ENCODE measurements at regions not wholly inside any gene's neighbourhood (a gene's known extent, or its start where the extent isn't known, plus 50 kb on each side); places are given as distances from the start of the nearest gene placed in this dataset.

- Histone ChIP-seq H3K4me3 (ENCODE audit: low read depth, low read length) (no peak overlapping the region), H3K9ac (ENCODE audit: low read length) (no peak overlapping the region), H2BK12ac (ENCODE audit: low read length) (peak overlapping the region; percentile 84), H4K91ac (ENCODE audit: low read depth, low read length) (peak overlapping the region; percentile 96), H2AK5ac (ENCODE audit: low read length) (peak overlapping the region; percentile 35), H2AFZ (ENCODE audit: insufficient read depth, low read length, poor library complexity) (peak overlapping the region; percentile 49), H3K23ac (ENCODE audit: low read length) (no peak overlapping the region), H3K4me2 (ENCODE audit: low read length) (peak overlapping the region; percentile 44), H4K12ac (ENCODE audit: low read depth, low read length) (peak overlapping the region; percentile 64), H2BK120ac (ENCODE audit: insufficient read depth, low read length, poor library complexity) (peak overlapping the region; percentile 98), H3K79me2 (ENCODE audit: control insufficient read depth, insufficient read depth, low read length, poor library complexity) (peaks cover 2% of the 10 kb centered on the region), H3K14ac (ENCODE audit: low read length) (peak overlapping the region; percentile 86), H3K4ac (ENCODE audit: low read depth, low read length) (peak overlapping the region; percentile 85), H3K27ac (ENCODE audit: low read depth, low read length) (peak overlapping the region; percentile 97), H3K9me3 (ENCODE audit: insufficient read depth, low read depth, low read length) (no peaks in the 10 kb centered on the region), H3K4me1 (ENCODE audit: control insufficient read depth in 1 of 2, insufficient read depth in 2 of 2, low read length in 2 of 2) (peaks cover 3 to 23% of the 10 kb centered on the region in 2 experiments), H4K8ac (ENCODE audit: low read depth, low read length) (peak overlapping the region; percentile 87), H3K18ac (ENCODE audit: low read length) (peak overlapping the region; percentile 95), H3K36me3 (ENCODE audit: control insufficient read depth in 1 of 2, insufficient read depth in 2 of 2, low read length in 2 of 2) (peaks cover 0 to 3% of the 10 kb centered on the region in 2 experiments), H2BK5ac (ENCODE audit: low read depth, low read length, poor library complexity) (peak overlapping the region; percentile 99), H3K27me3 (ENCODE audit: insufficient read depth, low read length) (no peaks in the 10 kb centered on the region), H3K79me1 (ENCODE audit: low read length) (peaks cover 26% of the 10 kb centered on the region)
- peak; percentile 90 to 96 for DNase-seq
- no CpG with 5 or more reads among the region's 6 CpGs for WGBS (ENCODE audit: extremely low coverage, insufficient coverage, insufficient read length)
Observed at GRCh38 chrX:63434665-63435064, 83.5 kb upstream of the SPIN4 start.

GRCh38 chrX:63434206-63434605, 83.1 kb upstream of the SPIN4 start:
- H3K4ac ChIP-seq (ENCODE audit: low read depth, low read length), result peak overlapping the region; percentile 85
- H4K8ac ChIP-seq (ENCODE audit: low read depth, low read length), result peak overlapping the region; percentile 87
- peak overlapping the region; percentile 64 for H4K12ac ChIP-seq (ENCODE audit: low read depth, low read length)
- H2BK12ac ChIP-seq (ENCODE audit: low read length), result peak overlapping the region; percentile 84
- no peak overlapping the region for H3K23ac ChIP-seq (ENCODE audit: low read length)
- WGBS (ENCODE audit: extremely low coverage, insufficient coverage, insufficient read length), result no CpG with 5 or more reads among the region's 10 CpGs
- H3K4me2 ChIP-seq (ENCODE audit: low read length), result peak overlapping the region; percentile 44
- peak overlapping the region; percentile 86 for H3K14ac ChIP-seq (ENCODE audit: low read length)
- H3K79me2 ChIP-seq (ENCODE audit: control insufficient read depth, insufficient read depth, low read length, poor library complexity), result peaks cover 2% of the 10 kb centered on the region
- peaks cover 3 to 23% of the 10 kb centered on the region in 2 experiments for H3K4me1 ChIP-seq (ENCODE audit: control insufficient read depth in 1 of 2, insufficient read depth in 2 of 2, low read length in 2 of 2)
- peak overlapping the region; percentile 35 for H2AK5ac ChIP-seq (ENCODE audit: low read length)
- peak overlapping the region; percentile 49 for H2AFZ ChIP-seq (ENCODE audit: insufficient read depth, low read length, poor library complexity)
- peaks cover 29% of the 10 kb centered on the region for H3K79me1 ChIP-seq (ENCODE audit: low read length)
- peak overlapping the region; percentile 97 for H3K27ac ChIP-seq (ENCODE audit: low read depth, low read length)
- no peak overlapping the region for H3K4me3 ChIP-seq (ENCODE audit: low read depth, low read length)
- no peaks in the 10 kb centered on the region for H3K27me3 ChIP-seq (ENCODE audit: insufficient read depth, low read length)
- H3K18ac ChIP-seq (ENCODE audit: low read length), result peak overlapping the region; percentile 95
- peaks cover 0 to 3% of the 10 kb centered on the region in 2 experiments for H3K36me3 ChIP-seq (ENCODE audit: control insufficient read depth in 1 of 2, insufficient read depth in 2 of 2, low read length in 2 of 2)
- peak; percentile 67 to 71 for DNase-seq
- H2BK5ac ChIP-seq (ENCODE audit: low read depth, low read length, poor library complexity), result peak overlapping the region; percentile 99
- peak overlapping the region; percentile 98 for H2BK120ac ChIP-seq (ENCODE audit: insufficient read depth, low read length, poor library complexity)
- H3K9me3 ChIP-seq (ENCODE audit: insufficient read depth, low read depth, low read length), result no peaks in the 10 kb centered on the region
- H4K91ac ChIP-seq (ENCODE audit: low read depth, low read length), result peak overlapping the region; percentile 98
- no peak overlapping the region for H3K9ac ChIP-seq (ENCODE audit: low read length)

GRCh38 chrX:63430026-63430425, 78.9 kb upstream of the SPIN4 start:
- Histone ChIP-seq H3K18ac (ENCODE audit: low read length) (no peak overlapping the region), H3K27ac (ENCODE audit: low read depth, low read length) (no peak overlapping the region), H3K4me1 (ENCODE audit: control insufficient read depth in 1 of 2, insufficient read depth in 2 of 2, low read length in 2 of 2) (peaks cover 11 to 24% of the 10 kb centered on the region in 2 experiments), H3K4me3 (ENCODE audit: low read depth, low read length) (no peak overlapping the region), H4K12ac (ENCODE audit: low read depth, low read length) (no peak overlapping the region), H2BK12ac (ENCODE audit: low read length) (no peak overlapping the region), H3K27me3 (ENCODE audit: insufficient read depth, low read length) (no peaks in the 10 kb centered on the region), H3K79me2 (ENCODE audit: control insufficient read depth, insufficient read depth, low read length, poor library complexity) (peaks cover 2% of the 10 kb centered on the region), H3K9ac (ENCODE audit: low read length) (no peak overlapping the region), H3K14ac (ENCODE audit: low read length) (no peak overlapping the region), H2AFZ (ENCODE audit: insufficient read depth, low read length, poor library complexity) (no peak overlapping the region), H3K36me3 (ENCODE audit: control insufficient read depth in 1 of 2, insufficient read depth in 2 of 2, low read length in 2 of 2) (peaks cover 0 to 3% of the 10 kb centered on the region in 2 experiments), H3K9me3 (ENCODE audit: insufficient read depth, low read depth, low read length) (no peaks in the 10 kb centered on the region), H2BK120ac (ENCODE audit: insufficient read depth, low read length, poor library complexity) (no peak overlapping the region), H2BK5ac (ENCODE audit: low read depth, low read length, poor library complexity) (no peak overlapping the region), H2AK5ac (ENCODE audit: low read length) (no peak overlapping the region), H4K91ac (ENCODE audit: low read depth, low read length) (no peak overlapping the region), H4K8ac (ENCODE audit: low read depth, low read length) (no peak overlapping the region), H3K23ac (ENCODE audit: low read length) (no peak overlapping the region), H3K4me2 (ENCODE audit: low read length) (no peak overlapping the region), H3K79me1 (ENCODE audit: low read length) (peaks cover 38% of the 10 kb centered on the region), H3K4ac (ENCODE audit: low read depth, low read length) (no peak overlapping the region)
- no CpG with 5 or more reads among the region's 5 CpGs for WGBS (ENCODE audit: extremely low coverage, insufficient coverage, insufficient read length)
- DNase-seq, result peak; percentile 28 to 52

GRCh38 chrX:63428348-63428747, 77.2 kb upstream of the SPIN4 start:
- peak; percentile 21 to 71 for DNase-seq
- peak overlapping the region; percentile 33 for H3K27ac ChIP-seq (ENCODE audit: low read depth, low read length)
- peak overlapping the region; percentile 33 for H2BK5ac ChIP-seq (ENCODE audit: low read depth, low read length, poor library complexity)
- peak overlapping the region; percentile 96 for H4K91ac ChIP-seq (ENCODE audit: low read depth, low read length)
- H3K4me1 ChIP-seq (ENCODE audit: control insufficient read depth in 1 of 2, insufficient read depth in 2 of 2, low read length in 2 of 2), result peaks cover 14 to 28% of the 10 kb centered on the region in 2 experiments
- no peak overlapping the region for H3K9ac ChIP-seq (ENCODE audit: low read length)
- H2BK12ac ChIP-seq (ENCODE audit: low read length), result peak overlapping the region; percentile 30
- no peak overlapping the region for H3K23ac ChIP-seq (ENCODE audit: low read length)
- peak overlapping the region; percentile 7 for H2BK120ac ChIP-seq (ENCODE audit: insufficient read depth, low read length, poor library complexity)
- H4K8ac ChIP-seq (ENCODE audit: low read depth, low read length), result no peak overlapping the region
- H3K4me2 ChIP-seq (ENCODE audit: low read length), result no peak overlapping the region
- no CpG with 5 or more reads among the region's 5 CpGs for WGBS (ENCODE audit: extremely low coverage, insufficient coverage, insufficient read length)
- H2AK5ac ChIP-seq (ENCODE audit: low read length), result peak overlapping the region; percentile 30
- H3K18ac ChIP-seq (ENCODE audit: low read length), result peak overlapping the region; percentile 6
- H2AFZ ChIP-seq (ENCODE audit: insufficient read depth, low read length, poor library complexity), result no peak overlapping the region
- H3K27me3 ChIP-seq (ENCODE audit: insufficient read depth, low read length), result no peaks in the 10 kb centered on the region
- H3K79me1 ChIP-seq (ENCODE audit: low read length), result peaks cover 33% of the 10 kb centered on the region
- H3K9me3 ChIP-seq (ENCODE audit: insufficient read depth, low read depth, low read length), result peaks cover 3% of the 10 kb centered on the region
- H3K79me2 ChIP-seq (ENCODE audit: control insufficient read depth, insufficient read depth, low read length, poor library complexity), result no peaks in the 10 kb centered on the region
- H3K4ac ChIP-seq (ENCODE audit: low read depth, low read length), result no peak overlapping the region
- H3K4me3 ChIP-seq (ENCODE audit: low read depth, low read length), result no peak overlapping the region
- H3K36me3 ChIP-seq (ENCODE audit: control insufficient read depth in 1 of 2, insufficient read depth in 2 of 2, low read length in 2 of 2), result peaks cover 0 to 8% of the 10 kb centered on the region in 2 experiments
- H4K12ac ChIP-seq (ENCODE audit: low read depth, low read length), result no peak overlapping the region
- no peak overlapping the region for H3K14ac ChIP-seq (ENCODE audit: low read length)

Data from trophoblast cell (in vitro differentiated cells and primary cell).